HG02678 (cell line): ENCODE measurements at regions not wholly inside any gene's neighbourhood (a gene's known extent, or its start where the extent isn't known, plus 50 kb on each side); places are given as distances from the start of the nearest gene placed in this dataset.

Source experiments
- ATAC-seq: cut with Tn5 transposase; IDR thresholded peaks from one replicate; pipeline ENCODE4 v1.9.1; 2021; ENCODE audit warnings: mild to moderate bottlenecking, moderate library complexity; ENCODE audit not compliant: unreplicated experiment

DNA sequence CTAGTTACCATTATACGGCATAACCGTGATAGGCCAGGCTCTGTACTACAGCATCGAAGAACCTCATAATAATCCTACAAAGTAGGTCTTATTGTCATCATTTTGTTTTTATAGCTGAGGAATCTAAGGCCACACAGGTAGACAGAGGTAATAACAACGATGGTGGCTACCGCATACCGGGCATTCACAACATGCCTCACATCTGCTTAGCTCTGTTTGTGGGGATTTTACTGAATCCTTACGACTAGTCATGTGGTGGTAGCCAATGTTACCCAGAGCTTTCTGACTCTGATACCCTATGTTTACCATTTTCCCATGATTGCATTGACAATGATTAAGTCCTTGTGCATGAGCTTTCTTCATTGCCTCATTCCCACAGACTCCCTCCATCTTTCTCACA, 269.4 kb downstream of the TCF7L2 start:
- ATAC-seq = no peak

DNA sequence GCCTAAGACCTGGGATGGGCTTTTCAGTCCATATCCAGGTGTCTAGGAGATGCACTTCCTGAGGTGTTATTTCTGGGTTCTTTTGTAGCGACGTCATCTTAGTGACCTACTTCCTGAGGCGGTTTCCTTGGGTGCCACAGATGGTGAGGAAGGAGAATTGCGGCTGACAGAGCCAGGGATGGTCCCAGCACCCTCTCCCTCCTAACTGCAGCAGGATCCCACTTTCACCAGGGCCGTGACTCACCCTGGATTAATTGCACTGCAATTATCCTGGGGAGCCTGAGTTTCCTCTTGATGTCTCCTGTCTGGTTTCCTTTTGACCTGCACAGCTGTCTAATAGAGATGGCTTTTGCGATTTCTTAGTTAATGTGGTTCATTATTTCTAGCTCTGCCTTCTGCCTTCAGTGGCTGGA, 271.7 kb downstream of the TCF7L2 start:
- ATAC-seq = no peak

DNA sequence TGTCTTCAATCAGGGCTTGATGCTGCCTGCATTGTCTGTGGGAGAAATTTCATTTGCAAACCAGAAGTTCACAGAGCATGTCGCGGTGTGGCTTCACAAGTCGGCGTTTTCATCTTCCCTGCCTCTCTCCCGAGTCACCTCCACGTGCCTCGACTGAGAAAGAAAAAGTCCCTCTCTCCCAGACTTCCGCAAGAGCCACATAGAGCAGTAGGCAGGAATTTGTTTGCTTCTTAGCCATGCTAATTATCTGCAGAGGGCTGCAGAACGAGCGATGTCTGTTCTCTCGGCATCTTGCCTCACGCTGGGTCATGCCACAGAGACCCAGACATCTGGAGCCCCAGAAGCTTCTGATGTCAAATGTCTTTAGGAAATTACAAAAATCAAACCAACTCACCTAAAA, 272.2 kb downstream of the TCF7L2 start:
- no peak for ATAC-seq

DNA sequence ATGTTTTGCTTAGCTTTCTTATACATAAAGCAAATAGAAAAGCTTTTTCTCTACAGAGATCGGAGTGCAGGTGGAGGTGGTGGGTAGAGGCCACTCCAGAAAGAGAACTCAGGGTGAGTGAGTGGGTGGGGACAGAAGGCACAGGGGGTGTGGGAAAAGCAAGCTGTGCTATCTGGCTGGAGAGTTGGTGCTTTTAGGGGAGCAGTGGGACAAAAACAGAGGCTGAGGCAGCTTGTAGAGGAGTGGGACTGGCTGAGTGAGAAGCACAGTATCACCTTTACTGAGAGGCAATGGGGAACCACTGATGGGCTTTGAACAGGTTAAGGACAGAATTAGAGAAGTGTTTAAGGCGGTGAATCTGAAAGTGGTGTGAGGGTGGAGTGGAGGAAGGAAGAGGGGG, 275.3 kb downstream of the TCF7L2 start:
- no peak for ATAC-seq

DNA sequence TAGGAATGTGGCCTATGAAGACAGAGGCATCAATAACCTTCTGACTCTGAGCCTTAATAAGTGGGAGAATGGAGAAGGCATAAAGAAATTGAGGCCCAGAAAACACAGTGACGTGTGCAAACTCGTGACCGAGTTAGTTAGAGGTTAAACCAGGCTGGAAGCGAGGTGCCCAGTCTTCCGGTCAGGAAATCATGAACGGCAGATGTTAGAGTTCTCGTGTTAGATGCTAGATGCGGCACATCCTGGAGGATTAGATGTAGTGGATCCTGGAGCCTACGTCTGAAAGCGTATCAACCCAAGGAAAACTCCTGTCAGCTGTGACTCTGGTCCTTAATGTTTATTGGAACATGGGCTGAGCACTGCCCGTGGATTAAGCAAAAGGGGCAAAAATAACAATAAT, 275.9 kb downstream of the TCF7L2 start:
- no peak for ATAC-seq

DNA sequence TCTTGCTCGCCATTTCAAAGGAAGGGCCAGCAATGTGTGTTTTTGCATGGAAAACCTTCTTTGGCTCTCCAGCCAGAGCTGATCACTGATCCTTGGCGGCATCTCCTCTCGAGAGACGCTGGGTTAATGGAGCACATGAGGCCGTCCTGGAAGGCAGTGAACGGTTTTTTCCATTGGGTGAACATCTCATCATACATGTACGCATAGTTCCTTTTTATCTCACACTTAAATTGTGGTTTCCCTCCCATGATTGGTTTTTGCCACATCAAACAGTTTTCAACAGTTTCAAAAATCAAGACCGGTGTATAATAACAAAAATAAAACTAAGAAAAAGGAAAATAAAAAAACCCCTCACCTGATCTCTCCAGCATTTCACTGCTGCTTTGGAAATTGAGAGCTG, 276.4 kb downstream of the TCF7L2 start:
- no peak for ATAC-seq

DNA sequence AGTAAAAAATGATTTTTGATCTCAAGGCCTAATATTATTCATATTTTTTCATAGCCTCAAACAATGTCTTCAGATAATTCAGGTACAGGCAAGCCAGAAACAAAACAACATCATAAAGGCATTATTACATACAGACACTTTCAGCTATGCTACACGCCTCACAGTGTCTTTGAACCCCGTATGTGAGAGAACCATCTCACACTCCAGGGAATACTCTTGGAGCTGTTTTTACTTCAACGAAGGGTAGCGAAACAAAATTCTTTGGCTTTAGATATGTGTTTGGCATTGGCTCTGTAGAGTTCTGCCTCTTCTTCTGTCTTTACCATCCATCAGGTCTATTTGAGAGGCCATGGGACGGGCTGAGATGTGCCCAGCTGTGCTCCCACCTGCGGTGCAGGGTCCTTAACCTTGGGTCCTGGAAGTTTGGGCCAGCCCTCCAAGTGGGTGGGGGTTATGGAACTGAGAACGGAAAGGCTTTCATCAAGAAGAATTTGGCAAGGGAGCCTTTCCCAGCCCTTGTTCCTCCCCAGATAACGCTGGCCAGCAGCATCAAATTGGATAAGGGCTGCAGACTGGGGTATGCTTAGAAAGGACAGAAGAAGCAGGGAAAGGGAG, 276.9 kb downstream of the TCF7L2 start:
- no peak for ATAC-seq

DNA sequence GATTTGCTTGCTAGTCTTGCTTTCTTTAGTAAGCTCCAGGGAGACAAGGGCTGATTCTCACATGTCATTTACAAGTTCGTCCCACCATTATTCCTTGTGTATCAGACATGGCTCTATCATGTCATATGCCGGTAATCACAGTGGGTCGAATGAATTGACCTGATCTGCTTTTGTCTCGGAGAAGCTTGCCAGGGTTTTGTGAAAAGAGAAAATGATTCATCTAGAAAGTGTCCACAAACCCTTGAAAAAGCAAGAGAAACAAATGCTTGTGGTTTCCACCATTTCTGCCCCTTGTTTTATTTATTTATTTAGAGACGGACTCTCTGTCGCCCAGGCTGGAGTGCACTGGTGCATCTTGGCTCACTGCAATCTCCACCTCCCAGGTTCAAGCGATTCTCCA, 278.5 kb downstream of the TCF7L2 start:
- no peak for ATAC-seq

DNA sequence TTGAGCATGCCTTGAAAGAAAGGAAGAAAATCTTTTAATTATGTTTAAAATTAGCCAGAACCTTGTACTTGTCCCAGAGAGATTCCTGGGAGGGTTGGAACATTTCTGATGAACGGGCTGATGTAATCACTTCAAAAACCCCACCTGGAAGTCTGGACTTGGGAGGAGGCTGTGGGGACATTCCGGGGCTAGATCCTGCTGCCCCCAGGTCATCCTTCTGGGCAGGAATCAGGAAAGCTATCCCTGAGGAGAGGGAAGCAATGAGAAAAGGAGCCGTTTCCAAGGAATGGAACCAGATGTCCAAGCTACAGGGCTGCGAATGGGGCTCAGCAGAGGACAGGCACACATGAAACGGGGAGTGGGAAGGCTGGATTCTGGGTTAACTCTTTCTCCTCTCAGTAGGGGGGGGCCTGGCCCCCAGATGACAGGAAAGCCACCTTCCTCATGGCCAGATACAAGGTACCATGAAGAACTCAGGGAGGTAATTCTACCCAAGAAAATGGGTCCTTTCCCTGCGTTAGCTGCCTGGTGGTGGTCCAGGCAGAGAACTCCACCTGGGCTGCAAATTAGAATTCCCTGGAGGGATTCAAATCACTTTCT, 280.1 kb downstream of the TCF7L2 start:
- no peak for ATAC-seq

DNA sequence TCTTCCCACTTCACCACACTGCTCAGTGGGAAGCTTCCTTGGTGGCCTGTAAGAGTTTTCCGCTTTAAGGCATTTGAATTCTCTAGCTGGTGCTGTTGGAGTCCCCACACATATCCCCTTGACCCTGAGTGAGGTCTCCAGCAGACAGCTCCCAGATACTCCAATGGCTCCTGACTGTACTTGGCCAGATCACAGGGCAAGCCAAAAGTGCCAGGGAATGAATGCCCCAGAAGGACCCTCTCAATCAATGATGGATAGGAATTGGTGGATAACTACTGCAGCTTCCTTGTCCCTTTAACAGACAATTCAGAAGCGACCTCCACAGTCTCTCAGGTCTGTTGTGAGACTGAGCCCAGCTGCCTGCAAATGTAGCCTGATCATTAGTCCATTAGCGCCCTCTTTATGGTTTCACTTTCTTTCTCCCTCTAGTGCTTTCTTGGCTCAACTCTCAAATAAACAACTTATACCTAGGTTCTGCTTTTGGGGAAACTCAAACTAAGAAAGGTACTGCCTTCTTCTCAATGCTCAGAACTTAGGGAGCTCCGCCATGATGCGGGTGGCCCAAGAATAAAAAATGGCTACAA, 283.0 kb downstream of the TCF7L2 start:
- peak; percentile 75 for ATAC-seq

DNA sequence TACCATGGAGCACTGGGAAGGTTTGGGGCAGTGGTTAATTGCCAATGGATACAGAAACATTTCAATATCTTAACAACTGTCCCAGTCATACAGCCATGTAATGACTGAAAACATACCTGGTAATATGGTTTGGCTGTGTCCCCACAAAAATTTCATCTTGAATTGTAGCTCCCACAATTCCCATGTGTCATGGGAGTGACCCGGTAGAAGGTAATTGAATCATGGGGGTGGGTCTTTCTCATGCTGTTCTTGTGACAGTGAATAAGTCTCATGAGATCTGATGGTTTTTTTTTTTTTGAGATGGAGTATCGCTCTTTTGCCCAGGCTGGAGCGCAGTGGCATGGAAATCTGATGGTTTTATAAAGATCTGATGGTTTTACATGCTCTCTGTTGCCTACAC, 284.4 kb downstream of the TCF7L2 start:
- no peak for ATAC-seq

DNA sequence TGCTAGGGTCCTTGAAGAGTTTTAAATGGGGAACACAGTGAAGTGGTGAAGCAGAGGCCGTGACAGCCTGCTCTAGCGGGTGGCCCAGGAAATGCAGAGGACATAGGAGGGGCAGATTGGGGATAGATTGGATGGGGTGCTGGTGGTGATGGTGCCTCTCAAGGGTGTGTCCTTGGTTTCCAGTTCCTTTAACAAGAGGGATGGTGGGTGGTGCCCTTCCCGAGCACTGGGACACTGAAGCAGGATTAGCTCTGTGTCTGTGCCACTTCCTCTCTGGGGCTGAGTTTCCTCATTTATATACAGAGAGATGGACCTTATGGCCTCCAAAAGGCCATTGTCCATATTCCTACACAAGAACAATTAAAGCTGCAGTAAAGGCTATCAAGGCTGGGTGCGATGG, 285.5 kb downstream of the TCF7L2 start:
- no peak for ATAC-seq

DNA sequence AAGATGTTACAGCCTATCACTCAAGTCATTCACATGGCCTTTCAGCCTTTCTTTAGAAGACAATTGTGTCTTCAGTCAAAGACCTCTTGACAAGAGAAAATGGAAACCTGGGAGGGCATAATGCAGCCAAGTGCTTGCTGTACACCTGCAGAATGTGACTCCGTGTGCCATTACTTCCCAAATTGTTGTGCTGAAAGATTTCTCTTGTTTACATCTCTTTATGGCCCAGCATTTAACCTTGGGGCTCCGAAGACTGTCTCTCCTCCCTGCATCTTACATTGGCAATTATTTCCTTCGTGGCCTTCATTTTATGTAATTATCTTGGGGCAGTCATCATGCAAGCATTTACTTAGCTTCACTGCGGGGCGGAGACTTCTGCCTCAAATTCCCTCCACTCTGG, 287.0 kb downstream of the TCF7L2 start:
- no peak for ATAC-seq

DNA sequence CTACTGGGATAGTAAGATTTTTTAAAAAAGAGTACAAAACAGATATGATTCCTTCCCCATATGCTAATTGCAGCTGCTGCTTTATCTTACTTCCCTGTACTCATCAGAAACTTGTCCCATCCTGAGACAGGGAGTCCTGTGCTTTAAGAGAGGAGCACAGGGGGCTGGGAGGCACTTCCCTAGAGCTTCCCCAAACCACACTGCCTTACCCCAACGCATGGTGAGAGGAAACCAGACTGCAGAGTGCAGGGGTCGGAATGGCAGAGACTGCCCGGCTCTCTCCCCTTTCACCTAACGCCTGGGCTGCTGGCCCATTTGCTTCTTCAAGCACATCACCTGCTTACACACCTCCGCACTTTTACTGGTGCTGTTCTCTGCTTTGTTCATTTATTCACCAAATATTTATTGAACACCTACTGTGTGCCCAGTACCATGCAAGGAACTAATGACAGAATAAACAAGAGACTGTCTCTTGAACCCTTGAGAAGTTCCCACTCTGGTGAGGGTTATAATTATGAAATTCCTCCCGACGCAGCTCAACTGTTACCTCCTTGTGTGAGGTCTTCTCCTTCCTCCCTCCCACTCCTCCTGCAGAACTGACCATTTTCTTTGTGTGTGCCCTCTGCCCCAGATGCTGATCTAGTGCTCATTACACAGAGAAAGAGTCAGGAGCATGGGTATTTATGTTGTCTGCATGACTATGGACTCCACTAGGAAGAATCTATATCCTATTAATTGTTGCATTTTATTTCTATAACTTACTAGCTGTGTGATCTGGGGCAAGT, 289.7 kb downstream of the TCF7L2 start:
- ATAC-seq = no peak

DNA sequence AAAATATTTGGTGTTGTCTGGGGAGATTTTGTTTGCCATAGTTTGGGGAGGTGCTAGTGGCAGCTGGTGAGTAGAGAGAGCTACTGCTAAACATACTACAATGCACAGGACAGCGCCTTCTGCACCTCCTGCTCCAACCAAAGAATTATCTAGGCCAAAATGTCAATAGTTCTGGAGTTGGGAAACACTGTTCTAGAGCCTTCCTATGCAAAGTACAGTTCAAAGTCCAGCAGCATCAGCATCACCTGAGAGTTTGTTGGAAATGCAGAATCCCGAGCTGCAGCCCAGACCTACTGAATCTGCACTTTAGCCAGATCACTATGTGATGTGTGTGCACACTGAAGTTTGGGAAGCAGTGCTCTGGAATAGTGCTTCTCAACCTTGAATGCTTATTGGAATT, 290.7 kb downstream of the TCF7L2 start:
- no peak for ATAC-seq

DNA sequence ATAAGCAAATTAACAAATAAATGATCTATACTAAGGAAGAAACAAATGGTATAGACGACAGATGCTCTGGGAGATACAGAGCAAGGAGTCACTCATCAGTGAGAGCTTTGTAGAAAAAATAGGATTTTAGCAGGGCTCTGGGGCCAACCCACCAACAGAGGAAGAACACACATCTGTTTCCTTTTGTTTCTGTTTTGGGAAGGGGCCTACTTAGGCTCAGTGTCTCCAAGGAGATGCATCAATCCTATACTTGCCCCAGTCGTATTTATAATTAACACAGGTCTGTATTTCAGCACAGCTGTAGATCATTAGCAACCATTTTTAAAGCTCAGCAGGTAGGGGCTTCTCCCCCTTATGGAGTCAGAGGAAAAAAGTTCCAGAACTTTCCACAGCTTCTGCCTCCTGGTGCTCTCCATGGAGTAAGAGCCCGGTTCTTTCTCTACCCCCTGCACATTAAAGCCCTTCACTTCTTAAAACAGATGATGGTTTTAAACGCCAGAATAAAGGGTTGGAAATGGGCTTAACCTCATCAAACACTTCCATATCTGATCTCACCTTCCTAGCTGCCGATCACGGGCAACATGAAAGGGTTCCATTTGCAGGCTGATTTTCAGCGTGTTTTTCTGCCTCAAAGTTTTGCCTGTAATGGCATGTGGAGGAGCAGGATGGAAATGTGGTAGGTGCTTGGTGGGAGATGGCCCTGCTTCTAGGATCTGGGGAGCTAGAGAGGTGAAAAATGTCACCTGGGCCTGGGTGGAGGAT, 291.7 kb downstream of the TCF7L2 start:
- ATAC-seq = no peak

DNA sequence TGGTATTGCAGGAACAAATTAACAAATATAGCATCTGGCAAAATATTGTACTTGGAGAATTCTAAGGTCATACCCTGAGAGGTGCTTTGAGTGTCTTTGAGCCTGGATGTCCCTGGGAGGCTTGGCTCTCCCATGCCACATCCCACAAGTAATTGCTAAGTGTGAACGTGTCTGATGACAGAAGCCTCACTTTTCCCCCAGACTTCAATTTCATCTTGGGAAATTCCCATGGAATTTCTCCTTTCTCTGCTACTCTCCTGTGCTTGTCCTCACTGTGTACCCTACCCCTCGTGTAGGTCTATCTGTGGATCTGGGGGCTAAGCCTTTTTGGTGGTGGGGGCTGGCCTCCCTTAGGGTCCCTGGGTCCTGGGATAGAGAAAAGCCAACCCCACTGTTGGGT, 293.3 kb downstream of the TCF7L2 start:
- no peak for ATAC-seq

DNA sequence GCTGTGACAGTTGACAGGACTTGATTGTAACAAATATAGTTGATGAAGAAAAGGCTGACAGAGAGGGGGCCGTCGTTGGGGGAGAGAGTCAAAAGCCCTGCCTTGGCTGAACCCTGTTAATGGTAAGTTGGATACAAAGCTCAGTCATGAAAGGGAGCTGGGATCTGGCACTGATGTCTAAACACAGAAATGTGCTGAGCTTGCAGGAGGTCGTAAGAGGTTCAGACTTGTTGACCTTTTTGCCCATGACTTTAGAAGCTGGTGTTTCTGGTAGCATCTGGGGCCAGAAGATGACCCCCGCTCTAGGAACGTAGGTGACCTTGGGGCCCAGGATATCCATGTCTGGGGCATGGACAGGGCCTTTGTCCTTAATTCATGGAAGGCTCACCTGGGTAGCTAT, 294.7 kb downstream of the TCF7L2 start:
- ATAC-seq = no peak

DNA sequence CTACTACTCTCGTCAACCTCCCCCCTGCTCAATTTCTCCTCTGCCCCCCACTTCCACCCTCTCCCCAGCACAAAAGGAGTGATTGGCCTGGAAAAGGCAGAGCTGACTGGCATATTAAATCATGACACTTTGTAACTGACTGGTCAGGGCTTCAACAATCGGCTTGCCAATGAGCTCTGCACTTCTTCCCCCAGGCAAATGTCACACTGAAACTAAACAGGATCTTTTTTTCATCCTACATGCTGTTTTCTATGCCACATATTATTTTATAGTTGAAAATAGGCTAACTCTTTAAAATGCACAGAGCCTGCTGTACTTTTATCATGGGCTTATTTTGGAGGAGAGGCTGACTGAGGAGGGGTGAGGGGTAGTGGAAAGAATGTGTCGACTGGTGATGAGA, 295.2 kb downstream of the TCF7L2 start:
- no peak for ATAC-seq

DNA sequence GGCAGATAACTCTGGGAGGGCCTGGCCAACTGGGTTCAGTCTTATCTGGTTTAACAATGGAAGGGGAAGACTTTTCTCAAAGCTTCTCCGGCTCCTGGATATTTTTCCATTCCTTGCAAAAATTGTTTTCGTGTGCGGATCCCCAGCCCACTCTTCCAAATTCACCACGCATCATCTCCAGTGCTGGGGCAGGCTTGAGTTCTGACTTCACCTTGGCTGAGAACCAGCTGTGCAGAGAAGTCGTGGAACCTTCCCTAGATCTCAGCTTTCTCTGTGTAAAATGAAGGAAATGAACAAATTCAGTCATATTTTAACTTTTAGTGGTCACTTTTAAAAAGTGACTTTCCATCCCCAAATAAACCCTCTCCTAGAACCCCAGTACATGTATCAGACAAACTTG, 297.0 kb downstream of the TCF7L2 start:
- ATAC-seq = no peak
